SK-N-MC (cell line): ENCODE measurements at regions not wholly inside any gene's neighbourhood (a gene's known extent, or its start where the extent isn't known, plus 50 kb on each side); places are given as distances from the start of the nearest gene placed in this dataset.

ENCODE experiments used
- DNase-seq: peaks from one replicate; pipeline ENCODE4 v3.0.0-alpha.2; 2011; ENCODE audit warnings: low read depth, low spot score
- H3K27ac ChIP-seq: fragments of 200-600 bp; sonication (generic); 2 replicates; pipeline ENCODE4 v1.5.1; 2016; ENCODE audit warnings: mixed run types
- H3K36me3 ChIP-seq: fragments of 200-600 bp; sonication (generic); 2 replicates; pipeline ENCODE4 v1.6.1; 2017; ENCODE audit warnings: antibody characterized with exemption, low read length, mixed read lengths; ENCODE audit not compliant: insufficient read depth
- H3K4me3 ChIP-seq: fragments of 200-600 bp; sonication (generic); 2 replicates; pipeline ENCODE4 v1.5.1; 2016
- H3K9ac ChIP-seq: fragments of 200-600 bp; sonication (generic); 2 replicates; pipeline ENCODE4 v1.8.0; 2017; ENCODE audit warnings: mixed run types, mixed read lengths; ENCODE audit not compliant: insufficient read length
- H3K9me3 ChIP-seq: fragments of 200-600 bp; sonication (generic); 2 replicates; pipeline ENCODE4 v1.6.1; 2017; ENCODE audit warnings: low read depth, mild to moderate bottlenecking, antibody characterized with exemption, low read length, moderate library complexity, mixed read lengths
- EZH2 ChIP-seq: fragments of 200-600 bp; sonication (generic); IDR thresholded peaks from one replicate; pipeline ENCODE4 v1.6.1; 2017; ENCODE audit warnings: antibody characterized with exemption
- FOXP2 ChIP-seq: optimal IDR thresholded peaks from 2 replicates; pipeline ENCODE3; 2011; ENCODE audit warnings: mild to moderate bottlenecking, moderate library complexity; ENCODE audit not compliant: insufficient read depth; ENCODE audit errors: extremely low read length, control extremely low read depth
- POLR2AphosphoS5 ChIP-seq: IDR thresholded peaks from 2 replicates; pipeline ENCODE4 v1.6.1; 2012; ENCODE audit warnings: mild to moderate bottlenecking, low read depth, low read length, borderline replicate concordance

DNA sequence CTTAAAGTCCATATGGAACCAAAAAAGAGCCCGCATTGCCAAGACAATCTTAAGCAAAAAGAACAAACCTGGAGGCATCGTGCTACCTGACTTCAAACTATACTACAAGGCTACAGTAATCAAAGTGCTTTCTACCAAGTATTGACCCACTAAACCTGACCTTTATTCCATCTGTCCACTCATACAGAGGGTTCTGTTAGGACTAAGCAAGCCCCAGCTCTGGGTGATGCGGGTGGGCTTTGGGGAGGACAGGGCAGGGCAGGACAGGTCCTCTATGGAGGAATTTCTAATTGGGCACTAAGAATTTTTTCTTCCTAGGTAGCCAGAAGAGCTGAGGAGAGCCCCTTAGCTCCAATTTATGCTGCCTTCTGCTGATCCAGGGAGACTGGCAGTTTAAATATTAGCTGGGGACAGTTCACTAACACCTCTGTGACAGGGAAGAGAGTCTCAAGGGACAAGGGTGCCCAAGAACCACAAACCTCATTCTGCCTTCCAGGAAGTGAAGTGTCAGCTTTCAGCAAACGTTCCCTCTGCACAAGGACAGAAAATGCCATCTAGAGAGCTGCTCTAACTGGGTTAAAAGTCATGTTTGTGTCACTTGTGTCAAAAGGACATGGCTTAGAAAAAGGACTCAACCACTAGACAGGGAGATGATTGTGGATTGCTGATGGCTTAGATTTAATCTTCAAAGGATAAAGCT lies 143.2 kb downstream of the KIT start:
- Histone ChIP-seq H3K9ac (no peak overlapping the region), H3K4me3 (no peak overlapping the region), H3K36me3 (no peaks in the 10 kb centered on the region), H3K9me3 (no peaks in the 10 kb centered on the region), H3K27ac (no peak overlapping the region)
- no peak for TF ChIP-seq POLR2AphosphoS5
- no peak for TF ChIP-seq FOXP2
- TF ChIP-seq EZH2, result no peak
- DNase-seq, result no peak

DNA sequence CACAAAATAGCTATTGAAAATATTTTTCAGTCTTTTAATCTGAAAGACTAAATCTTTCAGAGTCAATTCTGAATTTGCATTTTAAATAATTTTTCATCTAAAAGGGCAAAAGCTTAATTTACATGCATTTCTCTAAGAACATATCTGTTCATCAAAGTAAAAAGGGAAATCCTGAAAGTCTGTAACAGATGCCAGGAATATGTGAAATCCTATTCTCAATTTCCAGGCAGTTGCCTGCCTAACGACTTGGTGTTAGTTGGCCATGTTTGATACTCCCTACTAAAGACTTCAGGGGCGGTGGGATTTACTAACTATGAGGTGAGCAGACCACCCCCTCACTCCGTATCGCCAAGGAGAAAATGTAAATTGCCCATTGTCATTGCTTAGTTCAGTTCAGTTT lies 136.8 kb downstream of the KIT start:
- no peak for DNase-seq
- no peaks in the 10 kb centered on the region for H3K9me3 ChIP-seq
- no peak overlapping the region for H3K9ac ChIP-seq
- H3K4me3 ChIP-seq, result no peak overlapping the region
- no peak overlapping the region for H3K27ac ChIP-seq
- TF ChIP-seq POLR2AphosphoS5 (no peak), FOXP2 (no peak), EZH2 (no peak)
- H3K36me3 ChIP-seq, result no peaks in the 10 kb centered on the region

DNA sequence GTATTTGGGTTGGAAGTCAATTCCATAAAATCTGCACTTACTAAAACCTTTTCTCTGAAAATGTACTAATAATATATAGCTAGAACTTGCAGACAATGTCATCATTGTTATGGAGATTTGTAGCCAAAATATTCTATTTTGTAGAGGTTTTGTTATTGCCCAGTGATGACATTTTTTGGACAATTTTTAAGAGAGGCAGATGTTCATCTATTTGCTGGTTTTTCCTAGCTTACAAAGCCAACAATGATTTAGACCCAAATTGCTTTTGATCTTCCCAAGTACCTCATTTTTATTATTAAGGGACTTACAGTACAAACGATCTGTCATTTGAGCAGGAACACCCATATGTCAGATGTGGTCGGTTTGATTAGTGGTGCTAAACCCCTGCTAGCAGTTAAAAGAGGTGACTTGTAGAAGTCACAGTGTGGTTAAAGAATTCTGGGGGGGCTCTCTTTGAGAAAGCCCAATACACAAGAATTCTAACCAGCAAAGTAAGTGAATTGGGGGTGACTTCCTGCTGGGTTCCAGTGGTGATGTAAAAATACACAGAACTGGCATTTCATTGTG lies 136.2 kb downstream of the KIT start:
- TF ChIP-seq FOXP2, result no peak
- no peak for TF ChIP-seq EZH2
- TF ChIP-seq POLR2AphosphoS5, result no peak
- H3K4me3 ChIP-seq, result no peak overlapping the region
- no peak overlapping the region for H3K27ac ChIP-seq
- DNase-seq, result no peak
- H3K9me3 ChIP-seq, result no peaks in the 10 kb centered on the region
- no peak overlapping the region for H3K9ac ChIP-seq
- no peaks in the 10 kb centered on the region for H3K36me3 ChIP-seq
